BJ (cell line): ENCODE measurements at regions not wholly inside any gene's neighbourhood (a gene's known extent, or its start where the extent isn't known, plus 50 kb on each side); places are given as distances from the start of the nearest gene placed in this dataset.

Source experiments
- CTCF ChIA-PET: fragments of 350-600 bp; formaldehyde crosslinking; extraction: SDS; loops from one replicate; lab custom pipeline; 2021; ENCODE audit warnings: antibody characterized with exemption, inconsistent platforms; lab: Yijun Ruan, JAX
- POLR2A ChIA-PET: fragments of 300-600 bp; sonication (Branson Sonifier 250); formaldehyde crosslinking; extraction: SDS; loops from one replicate; lab custom pipeline; 2021; ENCODE audit warnings: antibody characterized with exemption; lab: Charles Lee
- DNase-seq: peaks from one replicate; pipeline ENCODE4 v3.0.0-alpha.2; 2011; ENCODE audit warnings: low read depth
- H3K27me3 ChIP-seq: 2 replicates; pipeline ENCODE4 v1.6.0; 2011; ENCODE audit warnings: low read length; ENCODE audit not compliant: control insufficient read depth, insufficient read depth
- H3K36me3 ChIP-seq: 2 replicates; pipeline ENCODE4 v1.5.1; 2011; ENCODE audit warnings: low read length; ENCODE audit not compliant: control insufficient read depth, insufficient read depth
- H3K4me3 ChIP-seq: 2 replicates; pipeline ENCODE4 v1.5.1; 2011; ENCODE audit warnings: low read depth, mild to moderate bottlenecking, control low read depth, low read length
- TF ChIP-seq, protein P1 (sequence below): IDR thresholded peaks from 2 replicates; pipeline ENCODE4 v1.5.1; 2011; ENCODE audit warnings: low read depth, mild to moderate bottlenecking, control low read depth, inconsistent platforms, low read length, moderate library complexity; ENCODE audit not compliant: insufficient read depth

DNA sequence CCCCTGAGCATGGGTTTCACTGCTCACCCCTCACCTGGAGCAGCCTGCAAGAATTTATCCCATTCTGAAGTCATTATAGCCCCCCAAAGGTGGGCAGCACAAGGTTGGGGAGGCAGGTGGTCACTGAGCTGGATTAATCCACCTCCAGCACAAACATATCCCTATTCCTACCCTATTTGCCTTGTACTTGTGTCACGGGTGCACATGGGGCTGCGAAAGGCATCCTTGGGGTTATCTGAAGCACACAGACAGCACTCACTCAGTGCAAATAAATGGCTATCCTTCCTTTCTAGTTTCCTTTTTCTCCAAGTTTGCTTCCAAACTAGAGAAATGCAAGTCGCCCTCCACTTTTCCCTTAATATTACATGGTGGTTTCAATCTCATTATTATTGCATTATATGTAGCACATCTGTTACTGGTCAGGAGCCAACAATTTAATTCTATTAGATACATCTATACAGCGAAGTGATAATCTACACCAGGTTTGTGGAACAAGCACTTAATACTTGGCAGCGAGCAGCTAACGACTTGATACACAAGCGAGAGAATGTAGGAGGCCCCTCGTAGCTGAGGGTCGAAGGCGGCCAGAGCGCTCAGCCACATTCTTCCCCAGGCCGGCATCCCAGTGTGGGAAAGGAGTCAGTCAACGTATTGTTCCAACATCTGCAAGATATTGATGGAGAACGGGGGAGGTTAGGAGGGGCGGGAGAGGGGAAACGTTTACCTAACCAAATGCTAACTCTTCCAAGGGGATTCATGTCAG, 121.3 kb upstream of the HABP2 start:
- Histone ChIP-seq H3K27me3 (peaks cover 10% of the 10 kb centered on the region), H3K4me3 (no peak overlapping the region), H3K36me3 (no peaks in the 10 kb centered on the region)
- no peak for DNase-seq
- ChIA-PET POLR2A (no interaction called here), CTCF (interaction anchor here (0.6 kb wide), 1 partner anchor 111 kb away, joined by 3 read pairs; no protein-coding TSS in a partner anchor)
- TF ChIP-seq, protein P1, sequence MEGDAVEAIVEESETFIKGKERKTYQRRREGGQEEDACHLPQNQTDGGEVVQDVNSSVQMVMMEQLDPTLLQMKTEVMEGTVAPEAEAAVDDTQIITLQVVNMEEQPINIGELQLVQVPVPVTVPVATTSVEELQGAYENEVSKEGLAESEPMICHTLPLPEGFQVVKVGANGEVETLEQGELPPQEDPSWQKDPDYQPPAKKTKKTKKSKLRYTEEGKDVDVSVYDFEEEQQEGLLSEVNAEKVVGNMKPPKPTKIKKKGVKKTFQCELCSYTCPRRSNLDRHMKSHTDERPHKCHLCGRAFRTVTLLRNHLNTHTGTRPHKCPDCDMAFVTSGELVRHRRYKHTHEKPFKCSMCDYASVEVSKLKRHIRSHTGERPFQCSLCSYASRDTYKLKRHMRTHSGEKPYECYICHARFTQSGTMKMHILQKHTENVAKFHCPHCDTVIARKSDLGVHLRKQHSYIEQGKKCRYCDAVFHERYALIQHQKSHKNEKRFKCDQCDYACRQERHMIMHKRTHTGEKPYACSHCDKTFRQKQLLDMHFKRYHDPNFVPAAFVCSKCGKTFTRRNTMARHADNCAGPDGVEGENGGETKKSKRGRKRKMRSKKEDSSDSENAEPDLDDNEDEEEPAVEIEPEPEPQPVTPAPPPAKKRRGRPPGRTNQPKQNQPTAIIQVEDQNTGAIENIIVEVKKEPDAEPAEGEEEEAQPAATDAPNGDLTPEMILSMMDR = no peak

DNA sequence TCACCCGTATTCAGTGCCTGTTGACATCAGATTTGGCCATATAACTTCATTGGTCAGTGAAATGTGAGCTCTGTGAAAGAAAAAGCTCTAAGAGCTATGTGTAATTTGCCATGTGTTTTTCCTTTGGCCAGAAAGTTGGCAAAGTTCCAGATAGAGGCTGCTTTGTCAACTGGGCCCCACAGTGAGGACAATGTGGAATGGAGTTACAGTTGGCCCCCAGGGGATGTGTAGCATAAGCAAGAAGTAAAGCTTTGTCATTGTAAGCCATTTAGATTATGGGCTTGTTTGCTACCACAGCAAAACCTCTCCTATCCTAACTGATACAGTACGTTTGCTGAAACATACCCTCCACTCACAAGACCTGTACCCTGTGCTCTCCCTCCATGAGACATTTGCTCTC, 119.1 kb upstream of the HABP2 start:
- TF ChIP-seq, protein P1 = no peak
- Histone ChIP-seq H3K27me3 (peaks cover 10% of the 10 kb centered on the region), H3K4me3 (no peak overlapping the region), H3K36me3 (no peaks in the 10 kb centered on the region)
- ChIA-PET POLR2A (no interaction called here), CTCF (interaction anchor here (0.6 to 1.1 kb wide), 2 partner anchors 15 to 37 kb away, joined by 3 read pairs; no protein-coding TSS in a partner anchor)
- DNase-seq = no peak

DNA sequence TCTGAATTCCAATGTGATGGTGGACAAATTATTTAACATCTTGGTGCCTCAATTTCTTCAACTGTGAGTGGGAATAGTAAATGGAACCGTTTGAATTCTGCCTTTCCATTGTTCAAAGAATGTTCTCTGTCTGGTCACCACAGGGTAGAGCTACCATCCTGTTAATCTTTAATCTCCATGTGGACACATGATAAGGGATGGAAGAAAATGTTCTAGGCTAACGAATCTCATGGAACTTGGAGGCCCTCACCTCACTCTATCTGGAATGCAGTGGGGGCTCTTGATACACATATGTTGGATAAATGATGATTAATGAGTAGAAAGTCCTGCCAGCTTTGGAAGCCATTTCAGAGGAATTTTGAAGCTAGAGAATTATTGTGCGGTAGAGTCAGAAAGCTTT, 118.5 kb upstream of the HABP2 start:
- POLR2A ChIA-PET = no interaction called here
- Histone ChIP-seq H3K36me3 (no peaks in the 10 kb centered on the region), H3K4me3 (no peak overlapping the region), H3K27me3 (peaks cover 10% of the 10 kb centered on the region)
- CTCF ChIA-PET = no interaction called here
- TF ChIP-seq, protein P1 = no peak
- DNase-seq = no peak

DNA sequence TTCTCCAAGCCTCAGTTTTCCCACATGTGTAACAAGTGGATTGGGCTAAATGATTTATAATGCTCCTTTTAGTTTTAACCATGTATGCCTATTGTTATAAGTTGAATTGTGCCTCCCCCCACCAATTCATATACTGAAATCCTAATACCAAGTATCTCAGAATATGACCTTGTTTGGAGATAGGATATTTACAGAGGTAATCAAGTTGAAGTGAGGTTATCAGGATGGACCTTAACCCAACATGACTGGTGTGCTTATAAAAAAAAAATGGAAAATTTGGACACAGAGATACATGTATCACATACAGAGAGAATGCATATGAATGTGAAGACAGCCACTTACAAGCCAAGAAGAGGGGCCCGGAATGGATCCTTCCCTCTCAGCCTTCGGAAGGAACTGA, 117.9 kb upstream of the HABP2 start:
- ChIA-PET CTCF (interaction anchor here (1.2 kb wide), 1 partner anchor 19 kb away, joined by 3 read pairs; no protein-coding TSS in a partner anchor), POLR2A (no interaction called here)
- TF ChIP-seq, protein P1 = no peak
- no peak for DNase-seq
- Histone ChIP-seq H3K4me3 (no peak overlapping the region), H3K27me3 (peaks cover 10% of the 10 kb centered on the region), H3K36me3 (no peaks in the 10 kb centered on the region)

DNA sequence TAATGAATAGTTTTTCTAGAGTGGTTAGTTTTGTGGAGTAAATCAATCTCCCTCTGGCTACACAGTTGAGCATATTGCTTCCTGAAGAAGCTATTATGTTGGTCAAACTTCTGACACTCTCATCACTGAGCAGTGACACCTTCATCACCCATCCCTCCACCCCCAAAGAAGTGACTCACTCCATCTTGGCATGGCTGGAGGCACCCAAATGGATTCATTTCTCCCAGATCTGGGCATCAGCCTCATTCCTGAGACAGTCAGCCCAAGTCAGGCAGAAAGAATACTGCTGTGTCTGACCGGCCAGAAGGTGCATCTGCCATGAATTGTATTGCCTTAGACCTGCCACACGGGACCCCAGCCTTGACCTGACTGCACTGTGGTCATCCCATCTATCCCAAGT, 117.0 kb upstream of the HABP2 start:
- TF ChIP-seq, protein P1 = no peak
- ChIA-PET POLR2A (no interaction called here), CTCF (interaction anchor here (0.6 to 1.6 kb wide), 5 partner anchors 9 to 19 kb away, joined by 3 to 10 read pairs (median 3); no protein-coding TSS in a partner anchor)
- H3K36me3 ChIP-seq = no peaks in the 10 kb centered on the region
- no peak overlapping the region for H3K4me3 ChIP-seq
- DNase-seq = no peak
- H3K27me3 ChIP-seq = peaks cover 6% of the 10 kb centered on the region; the same call in 1 of the 2 replicates
